Activated naive CD4-positive, alpha-beta T cell treated with anti-CD3 and anti-CD28 coated beads for 36 hours (primary cell): ENCODE measurements at regions not wholly inside any gene's neighbourhood (a gene's known extent, or its start where the extent isn't known, plus 50 kb on each side); places are given as distances from the start of the nearest gene placed in this dataset.

Experiments used
- CTCF ChIA-PET: fragments of 350-600 bp; sonication (Branson Sonifier 250); formaldehyde crosslinking; loops from one replicate; lab custom pipeline; 2021; ENCODE audit warnings: antibody characterized with exemption; lab: Charles Lee
- DNase-seq: peaks from one replicate; pipeline ENCODE4 v3.0.0-alpha.2; 2020
- H3K27ac Mint-ChIP-seq: one replicate; pipeline ENCODE4 v1.8.0; 2021; ENCODE audit warnings: mild to moderate bottlenecking, mixed read lengths
- H3K27me3 Mint-ChIP-seq: one replicate; pipeline ENCODE4 v1.8.0; 2021; ENCODE audit warnings: low read depth, mixed read lengths
- H3K36me3 Mint-ChIP-seq: one replicate; pipeline ENCODE4 v1.8.0; 2021; ENCODE audit warnings: low read depth, mixed read lengths
- H3K4me1 Mint-ChIP-seq: one replicate; pipeline ENCODE4 v1.8.0; 2021; ENCODE audit warnings: low read depth, mixed read lengths
- H3K4me3 Mint-ChIP-seq: one replicate; pipeline ENCODE4 v1.8.0; 2021; ENCODE audit warnings: mild to moderate bottlenecking, moderate library complexity, mixed read lengths
- H3K9me3 Mint-ChIP-seq: one replicate; pipeline ENCODE4 v1.8.0; 2021; ENCODE audit warnings: mixed read lengths
- intact Hi-C: fragments of 100-400 bp; cut with micrococcal nuclease; formaldehyde crosslinking; loops from one replicate; pipeline ENCODE4 v1.15.1; 2023

DNA sequence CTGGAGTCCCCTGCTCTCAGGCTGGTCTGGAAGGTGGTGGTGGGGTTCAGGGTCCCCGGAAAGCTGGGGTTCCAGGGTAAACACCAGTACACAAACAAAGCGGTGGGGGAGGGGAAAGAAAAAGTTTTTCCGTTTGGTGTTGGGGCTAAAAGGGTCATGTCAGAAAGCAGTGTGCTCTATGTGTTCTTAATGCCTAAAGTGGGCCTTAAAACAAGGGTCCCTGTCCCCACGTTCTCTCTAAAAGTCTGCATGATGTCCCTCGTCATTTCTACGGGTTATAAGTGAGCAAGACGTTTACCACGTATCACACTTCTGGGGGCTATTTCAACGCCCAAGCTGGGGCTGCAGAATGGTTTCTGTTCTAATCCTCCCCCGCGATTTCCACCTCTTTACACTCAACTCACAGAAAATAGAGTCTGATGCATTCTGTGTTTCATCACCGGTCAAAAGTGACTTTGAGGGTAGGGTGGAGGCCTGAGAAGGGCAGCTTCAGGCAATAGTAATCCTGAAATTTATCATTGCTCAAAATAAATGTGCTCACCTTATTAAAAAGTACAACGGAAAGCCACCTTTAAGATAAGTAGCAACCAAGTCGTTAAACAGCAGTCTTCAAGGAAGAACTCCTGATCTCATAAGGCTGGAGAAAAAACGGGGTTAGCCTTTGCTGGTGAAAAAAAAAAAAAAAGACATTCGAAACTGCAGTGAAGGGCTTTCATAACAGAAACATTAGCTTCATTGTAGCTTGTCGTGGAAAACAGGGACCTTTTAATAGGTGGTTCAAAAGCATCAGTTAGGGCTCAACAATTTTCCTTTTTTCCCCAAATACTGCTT is 63.9 kb upstream of the PTGR2 start:
- peak; percentile 56 for DNase-seq
- no peaks in the 10 kb centered on the region for H3K9me3 Mint-ChIP-seq
- H3K27me3 Mint-ChIP-seq = no peaks in the 10 kb centered on the region
- H3K4me1 Mint-ChIP-seq = peaks cover 54% of the 10 kb centered on the region
- peak overlapping the region; percentile 90 for H3K4me3 Mint-ChIP-seq
- intact Hi-C loops = loop anchor here (1.0 to 5.0 kb wide), 5 partner anchors 35 to 99 kb away; partner anchors contain the start of genes PNMA1 and ZNF410
- CTCF ChIA-PET = interaction anchor here (0.6 to 1.6 kb wide), 9 partner anchors 28 to 92 kb away, joined by 3 to 10 read pairs (median 4); partner anchors contain the start of gene PTGR2
- peak overlapping the region; percentile 97 for H3K27ac Mint-ChIP-seq
- no peaks in the 10 kb centered on the region for H3K36me3 Mint-ChIP-seq

DNA sequence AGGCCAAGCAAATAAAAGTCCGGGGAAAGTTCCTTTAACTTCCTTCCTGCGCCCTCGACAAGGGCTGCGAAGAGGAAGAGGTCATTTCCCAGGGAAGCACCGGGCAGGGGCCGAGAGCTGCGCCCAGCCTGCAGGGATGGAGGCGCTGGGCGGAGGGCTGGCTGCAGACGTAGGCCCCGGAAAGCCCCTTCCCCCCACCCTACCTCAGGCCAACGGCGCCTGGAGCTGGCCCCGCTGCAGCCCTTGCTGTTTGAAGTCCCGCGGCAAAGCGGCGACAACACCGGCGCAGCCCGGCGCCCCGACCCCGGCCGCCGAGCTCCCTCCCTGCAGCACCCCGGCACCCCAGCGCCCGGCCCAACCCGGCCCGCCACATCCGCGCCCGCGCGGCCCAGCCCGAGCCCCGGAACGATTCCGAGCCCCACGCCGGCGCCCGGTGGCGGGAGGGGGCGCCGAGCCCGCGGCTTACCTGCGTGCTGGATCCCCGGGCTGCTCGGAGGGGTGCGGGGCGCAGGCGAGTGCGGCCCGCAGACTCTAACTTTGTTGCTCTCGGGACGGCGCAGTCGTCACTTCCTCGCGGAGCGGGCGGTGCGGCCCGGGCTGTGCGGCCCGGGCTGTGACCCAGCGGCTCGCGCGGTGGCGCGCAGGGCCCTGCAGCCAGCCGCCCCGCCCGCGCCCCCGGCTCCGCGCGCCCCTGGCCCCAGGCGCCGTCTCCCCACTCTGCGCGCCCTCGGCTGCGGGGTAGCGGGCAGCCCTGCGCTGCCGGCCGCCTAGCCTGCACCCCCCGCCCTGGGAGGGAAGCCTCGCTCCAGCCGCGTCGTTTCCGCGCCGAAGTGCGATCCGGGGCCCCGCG is 64.8 kb upstream of the PTGR2 start:
- CTCF ChIA-PET = interaction anchor here (0.6 to 2.9 kb wide), 10 partner anchors 10 to 93 kb away, joined by 3 to 27 read pairs (median 4); partner anchors contain the start of gene PTGR2
- Mint-ChIP-seq H3K36me3 (no peaks in the 10 kb centered on the region), H3K9me3 (no peaks in the 10 kb centered on the region), H3K27me3 (no peaks in the 10 kb centered on the region), H3K27ac (peak overlapping the region; percentile 97), H3K4me3 (peak overlapping the region; percentile 90), H3K4me1 (peaks cover 56% of the 10 kb centered on the region)
- peak; percentile 66 for DNase-seq
- intact Hi-C loops = loop anchor here (1.0 to 5.0 kb wide), 8 partner anchors 16 to 729 kb away; partner anchors contain the start of genes PNMA1, PTGR2, RBM25 and ZNF410

DNA sequence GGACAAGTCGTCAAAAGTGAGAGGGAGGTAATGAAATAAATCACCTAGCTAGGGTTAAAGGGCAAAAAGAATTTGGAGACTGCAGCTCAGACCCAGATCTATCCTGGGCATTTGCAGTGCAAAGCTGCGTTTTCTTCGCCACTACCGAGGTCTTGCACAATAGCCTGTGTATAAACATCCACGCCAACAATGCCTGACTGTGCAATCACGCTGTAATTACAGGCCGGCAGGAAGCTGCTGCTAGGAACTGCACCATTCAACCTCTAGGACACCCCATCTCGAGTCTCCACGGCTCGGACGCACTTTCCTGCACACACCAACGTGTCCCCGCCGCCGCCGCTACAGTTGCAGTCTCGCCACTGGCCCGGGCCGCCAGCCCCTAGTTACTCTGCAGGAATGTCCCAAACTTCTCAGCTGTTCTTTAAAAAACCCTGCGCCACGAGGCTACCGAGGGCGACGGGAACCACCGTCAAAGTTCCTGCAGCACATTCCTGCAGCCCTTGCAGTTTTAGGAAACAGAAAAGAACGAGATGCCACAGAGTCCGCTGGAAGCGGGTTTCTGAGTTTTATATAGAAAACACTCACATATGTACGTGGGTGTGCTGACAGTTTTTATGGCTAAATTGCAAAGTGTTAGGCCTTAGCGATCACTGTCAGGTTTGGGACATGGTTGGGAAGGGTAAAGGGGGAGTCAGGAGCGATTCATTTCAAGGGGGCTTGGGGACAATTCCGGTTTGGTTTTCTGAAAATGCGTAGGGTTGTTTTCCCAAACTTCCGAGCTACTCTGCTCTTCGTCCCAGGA is 65.6 kb upstream of the PTGR2 start:
- Mint-ChIP-seq H3K27me3 (no peaks in the 10 kb centered on the region), H3K4me1 (peaks cover 56% of the 10 kb centered on the region), H3K27ac (peak overlapping the region; percentile 91), H3K36me3 (no peaks in the 10 kb centered on the region), H3K4me3 (peak overlapping the region; percentile 90), H3K9me3 (no peaks in the 10 kb centered on the region)
- intact Hi-C loops = loop anchor here (1.0 to 5.0 kb wide), 7 partner anchors 15 to 728 kb away; partner anchors contain the start of genes PNMA1, PTGR2, RBM25 and ZNF410
- peak; percentile 75 for DNase-seq
- CTCF ChIA-PET = interaction anchor here (0.6 to 3.0 kb wide), 20 partner anchors 10 to 59 kb away, joined by 3 to 27 read pairs (median 4); a partner anchor contains a TSS

DNA sequence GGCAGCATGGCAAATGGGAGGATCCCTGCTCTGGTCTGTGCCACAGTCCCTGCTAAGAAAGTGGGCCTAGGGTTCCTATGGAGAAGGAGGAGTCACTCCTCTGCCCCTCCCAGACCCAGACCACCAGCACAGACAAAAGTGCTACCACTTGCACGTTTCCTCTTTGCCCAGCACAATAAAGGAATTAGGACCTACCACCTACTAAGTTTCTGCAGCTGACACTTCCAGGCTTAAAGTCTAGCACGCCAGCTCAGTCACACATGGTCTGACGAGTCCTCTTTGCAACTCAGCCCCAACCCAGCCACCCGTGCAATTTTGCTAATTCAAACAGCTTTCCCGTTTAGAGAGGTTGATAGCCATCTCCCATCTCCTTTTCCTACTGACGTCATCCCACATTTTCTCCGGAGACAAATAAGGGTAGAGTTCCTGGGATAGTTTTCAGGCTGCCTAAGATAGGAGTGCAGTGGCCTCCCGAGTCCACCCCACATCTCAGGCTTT is 66.2 kb upstream of the PTGR2 start:
- Mint-ChIP-seq H3K27ac (peak overlapping the region; percentile 91), H3K4me3 (peak overlapping the region; percentile 90), H3K4me1 (peaks cover 58% of the 10 kb centered on the region), H3K27me3 (no peaks in the 10 kb centered on the region), H3K36me3 (no peaks in the 10 kb centered on the region), H3K9me3 (no peaks in the 10 kb centered on the region)
- peak; percentile 47 for DNase-seq
- CTCF ChIA-PET = interaction anchor here (0.6 to 3.0 kb wide), 16 partner anchors 9 to 58 kb away, joined by 3 to 27 read pairs (median 4); a partner anchor contains a TSS
- intact Hi-C loops = loop anchor here (5.0 kb wide), 1 partner anchor 33 kb away; no protein-coding TSS in a partner anchor

DNA sequence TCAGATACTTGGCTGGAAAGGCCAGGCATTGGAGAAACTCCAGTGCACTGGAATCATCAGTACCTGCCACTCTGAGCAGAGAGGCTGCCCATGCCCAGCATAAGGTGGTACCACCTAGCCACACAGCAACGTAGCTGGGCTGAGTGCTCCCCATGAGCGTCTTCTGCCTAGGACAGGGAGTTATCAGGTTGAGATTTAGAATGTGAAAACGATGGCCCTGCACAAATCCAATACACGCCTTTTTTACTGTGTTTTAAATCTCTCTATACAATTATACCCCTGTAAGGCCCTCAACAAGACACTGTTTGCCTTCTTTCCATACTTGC is 66.7 kb upstream of the PTGR2 start:
- no peaks in the 10 kb centered on the region for H3K27me3 Mint-ChIP-seq
- intact Hi-C loops = loop anchor here (5.0 kb wide), 1 partner anchor 33 kb away; no protein-coding TSS in a partner anchor
- H3K4me1 Mint-ChIP-seq = peaks cover 61% of the 10 kb centered on the region
- DNase-seq = no peak
- peak overlapping the region; percentile 91 for H3K27ac Mint-ChIP-seq
- no peaks in the 10 kb centered on the region for H3K36me3 Mint-ChIP-seq
- CTCF ChIA-PET = interaction anchor here (0.8 to 3.0 kb wide), 12 partner anchors 9 to 56 kb away, joined by 3 to 27 read pairs (median 6); a partner anchor contains a TSS
- H3K4me3 Mint-ChIP-seq = peak overlapping the region; percentile 90
- no peaks in the 10 kb centered on the region for H3K9me3 Mint-ChIP-seq

DNA sequence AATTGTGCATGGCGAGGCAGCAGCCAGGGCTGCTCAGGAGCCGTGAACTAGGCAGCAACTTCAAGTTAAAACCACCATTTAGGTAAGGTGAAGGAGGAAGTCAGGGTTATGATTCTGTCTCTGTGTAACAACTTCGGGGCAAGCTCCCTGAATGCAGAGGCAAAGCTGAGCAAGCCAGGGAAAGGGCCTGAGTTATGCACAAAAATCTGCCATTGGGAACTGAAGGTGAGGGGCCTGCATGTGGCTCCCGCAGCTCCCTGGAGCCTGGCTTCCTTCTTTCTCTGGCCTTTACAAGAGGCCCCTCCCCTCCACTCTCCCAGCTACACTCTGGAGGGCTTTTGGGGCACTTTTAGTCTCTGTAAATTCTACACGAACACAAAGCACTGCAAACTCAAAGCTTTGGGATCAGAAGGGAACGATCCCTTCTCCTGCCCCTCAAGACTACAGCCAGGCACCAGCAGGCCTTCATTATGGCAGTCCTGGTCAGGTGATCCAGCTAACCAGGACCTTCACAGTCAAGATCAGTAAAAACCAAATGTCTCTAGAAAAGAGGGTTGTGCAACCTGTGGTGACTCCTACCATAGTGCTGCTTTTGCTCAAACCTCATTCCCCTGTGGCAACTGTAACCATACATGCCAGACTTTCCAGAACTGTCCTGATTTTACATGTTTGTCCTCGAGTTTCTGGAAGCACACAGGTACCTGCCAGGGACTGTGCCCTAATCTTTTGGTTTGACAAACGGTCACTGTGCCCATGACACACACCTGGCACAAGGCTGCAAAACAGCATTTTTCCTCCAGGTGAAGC is 67.2 kb upstream of the PTGR2 start:
- intact Hi-C loops = no loop called here
- H3K4me3 Mint-ChIP-seq = peak overlapping the region; percentile 90
- CTCF ChIA-PET = interaction anchor here (0.8 to 3.0 kb wide), 10 partner anchors 8 to 55 kb away, joined by 3 to 27 read pairs (median 8); a partner anchor contains a TSS
- DNase-seq = no peak
- H3K27ac Mint-ChIP-seq = peak overlapping the region; percentile 78
- H3K4me1 Mint-ChIP-seq = peaks cover 59% of the 10 kb centered on the region
- no peaks in the 10 kb centered on the region for H3K36me3 Mint-ChIP-seq
- no peaks in the 10 kb centered on the region for H3K27me3 Mint-ChIP-seq
- H3K9me3 Mint-ChIP-seq = no peaks in the 10 kb centered on the region

DNA sequence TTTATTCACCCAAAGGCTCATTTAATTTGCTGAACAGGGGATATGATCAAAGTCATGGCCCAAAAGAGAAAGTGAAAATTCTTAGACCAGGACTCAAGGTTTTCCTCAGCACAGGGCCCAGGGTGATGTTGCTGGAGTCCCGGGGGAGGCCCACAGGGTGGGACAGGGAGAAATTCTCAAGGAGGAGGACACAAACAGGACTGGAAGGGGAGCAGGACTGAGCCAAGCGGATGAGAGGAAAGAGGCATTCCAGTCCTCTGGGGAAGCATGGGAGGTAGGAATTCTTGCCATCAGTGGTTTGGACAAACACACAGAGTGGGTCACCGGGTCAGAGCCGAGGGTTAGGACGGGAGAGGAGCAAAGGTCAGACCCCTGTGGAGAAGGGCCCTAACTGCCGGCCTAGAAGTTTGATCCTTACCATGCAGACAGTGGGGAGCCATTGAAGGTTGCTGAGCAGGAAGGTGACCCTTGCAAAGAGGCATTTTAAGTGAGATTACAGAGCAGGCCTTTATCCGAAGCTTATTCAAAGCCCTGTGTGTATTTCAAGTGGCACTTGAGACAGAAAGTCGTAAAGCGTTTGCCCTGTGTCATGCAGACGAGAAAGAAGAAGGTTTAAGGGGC is 68.4 kb upstream of the PTGR2 start:
- intact Hi-C loops = no loop called here
- no peaks in the 10 kb centered on the region for H3K9me3 Mint-ChIP-seq
- no peaks in the 10 kb centered on the region for H3K36me3 Mint-ChIP-seq
- H3K4me3 Mint-ChIP-seq = no peak overlapping the region
- H3K27me3 Mint-ChIP-seq = no peaks in the 10 kb centered on the region
- DNase-seq = no peak
- peaks cover 54% of the 10 kb centered on the region for H3K4me1 Mint-ChIP-seq
- H3K27ac Mint-ChIP-seq = no peak overlapping the region
- CTCF ChIA-PET = interaction anchor here (0.7 to 3.0 kb wide), 3 partner anchors 11 to 54 kb away, joined by 3 to 14 read pairs (median 6); no protein-coding TSS in a partner anchor

DNA sequence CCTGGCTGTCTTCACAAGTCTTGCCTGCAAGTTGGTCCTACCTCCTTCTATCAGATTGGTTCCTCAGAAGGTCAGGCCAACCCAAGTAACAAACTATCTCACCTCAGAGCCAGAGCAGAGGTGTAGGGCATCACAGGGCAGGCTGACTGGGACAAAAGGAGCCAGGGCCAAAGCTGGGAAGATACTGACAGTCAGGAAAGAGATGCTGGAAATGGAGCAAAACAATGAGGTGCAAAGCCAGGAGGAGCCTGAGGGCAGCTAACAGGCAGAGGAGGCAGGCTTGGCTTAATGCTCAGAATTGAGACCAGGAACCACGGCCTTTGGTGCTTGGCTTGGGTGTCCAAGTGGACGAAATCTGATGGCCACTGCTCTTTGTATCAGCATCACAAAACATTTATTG is 68.4 kb upstream of the PNMA1 start:
- Mint-ChIP-seq H3K27me3 (no peaks in the 10 kb centered on the region), H3K27ac (no peak overlapping the region), H3K4me1 (peaks cover 53% of the 10 kb centered on the region), H3K36me3 (no peaks in the 10 kb centered on the region), H3K4me3 (no peak overlapping the region), H3K9me3 (no peaks in the 10 kb centered on the region)
- CTCF ChIA-PET = no interaction called here
- DNase-seq = no peak
- intact Hi-C loops = no loop called here

DNA sequence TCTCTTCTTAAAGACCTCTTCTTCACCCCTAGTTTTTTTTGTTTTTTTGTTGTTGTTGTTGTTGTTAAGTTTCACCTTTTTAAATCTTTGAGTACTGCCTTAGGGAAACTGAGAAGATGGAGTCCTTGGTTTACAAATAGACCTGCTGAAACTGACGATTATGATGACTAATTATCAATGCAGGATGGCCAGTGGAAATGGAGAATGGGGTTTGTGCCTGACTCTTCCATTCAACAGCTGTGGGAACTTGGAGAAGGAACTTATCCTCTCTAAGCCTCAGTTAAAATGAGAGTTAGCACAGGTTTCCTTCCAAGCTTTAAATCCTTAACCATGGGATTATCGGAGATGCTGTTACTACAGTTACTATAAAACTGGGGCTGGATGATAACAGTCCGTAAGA is 66.7 kb upstream of the PNMA1 start:
- Mint-ChIP-seq H3K9me3 (no peaks in the 10 kb centered on the region), H3K4me1 (peaks cover 61% of the 10 kb centered on the region), H3K36me3 (no peaks in the 10 kb centered on the region), H3K27ac (no peak overlapping the region), H3K4me3 (no peak overlapping the region), H3K27me3 (no peaks in the 10 kb centered on the region)
- intact Hi-C loops = no loop called here
- DNase-seq = no peak
- CTCF ChIA-PET = no interaction called here

DNA sequence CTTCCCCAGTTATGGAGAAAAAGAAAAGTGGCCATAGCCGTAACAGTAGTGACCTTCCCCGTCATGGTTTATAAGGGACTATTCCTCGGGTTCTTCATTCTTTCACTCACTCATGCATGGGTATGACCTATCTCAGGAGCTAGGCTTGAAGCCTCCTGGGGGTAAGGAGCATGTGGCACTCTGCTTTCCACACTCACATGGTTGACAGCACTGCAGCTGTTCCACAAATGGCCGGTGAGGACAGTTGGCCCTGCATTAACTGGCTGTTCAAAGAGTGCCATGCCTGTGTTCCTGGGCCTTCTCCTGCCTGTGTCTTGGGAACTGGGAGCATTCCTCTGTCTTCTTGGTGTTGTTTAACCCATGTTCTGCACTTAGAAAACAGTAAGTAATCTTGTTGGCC is 66.2 kb upstream of the PNMA1 start:
- CTCF ChIA-PET = no interaction called here
- Mint-ChIP-seq H3K4me3 (no peak overlapping the region), H3K4me1 (peaks cover 61% of the 10 kb centered on the region), H3K36me3 (no peaks in the 10 kb centered on the region), H3K27ac (no peak overlapping the region), H3K9me3 (no peaks in the 10 kb centered on the region), H3K27me3 (no peaks in the 10 kb centered on the region)
- intact Hi-C loops = no loop called here
- DNase-seq = no peak
